Mucosa of descending colon (tissue), 3 donors: ENCODE measurements at regions not wholly inside any gene's neighbourhood (a gene's known extent, or its start where the extent isn't known, plus 50 kb on each side); places are given as distances from the start of the nearest gene placed in this dataset.
A peak's percentile ranks its signal among the peaks of the same experiment; 100 is the strongest.
"Not testable (repeated sequence)": the region's sequence is repeated elsewhere in the genome, so short reads cannot be mapped to it uniquely, and the experiment has no call there.

Experiments
- ATAC-seq: fragments of 200-7000 bp; cut with Tn5 transposase; one replicate; pipeline ENCODE4 v1.9.1; 2020; ENCODE audit warnings: mild to moderate bottlenecking, moderate library complexity
- DNase-seq, 3 donors: peaks; one replicate each; pipeline ENCODE4 v3.0.0-alpha.2; 2020
- H3K36me3 ChIP-seq: fragments of 200-600 bp; one replicate; pipeline ENCODE4 v1.8.0; 2021; ENCODE audit warnings: low read depth, mild to moderate bottlenecking
- H3K4me1 ChIP-seq: fragments of 200-600 bp; one replicate; pipeline ENCODE4 v1.8.0; 2021; ENCODE audit warnings: low read depth, mild to moderate bottlenecking
- H3K4me3 ChIP-seq: fragments of 200-600 bp; one replicate; pipeline ENCODE4 v1.8.0; 2021; ENCODE audit warnings: mild to moderate bottlenecking
- H3K9me3 ChIP-seq: fragments of 200-600 bp; one replicate; pipeline ENCODE4 v1.8.0; 2021; ENCODE audit warnings: mild to moderate bottlenecking
- intact Hi-C, 2 donors: fragments of 100-400 bp; cut with DNase I in 1 of 2; cut with micrococcal nuclease in 1 of 2; formaldehyde crosslinking; loops; one replicate each; pipeline versions ENCODE4 v1.11.0 to v1.11.1; 2022; cut with DNase I, micrococcal nuclease
- TF ChIP-seq, protein P1 (sequence below): fragments of 200-600 bp; IDR thresholded peaks from one replicate; pipeline ENCODE4 v1.8.0; 2022; ENCODE audit warnings: antibody characterized with exemption, mild to moderate bottlenecking
- donor health status: DM: no; HTN: no; CAD: no; lungs with moderate emphysema.
- donor health status: DM: no; HTN: no; CAD: no.
- donor health status: DM: no; HTN: yes; CAD: no.

DNA sequence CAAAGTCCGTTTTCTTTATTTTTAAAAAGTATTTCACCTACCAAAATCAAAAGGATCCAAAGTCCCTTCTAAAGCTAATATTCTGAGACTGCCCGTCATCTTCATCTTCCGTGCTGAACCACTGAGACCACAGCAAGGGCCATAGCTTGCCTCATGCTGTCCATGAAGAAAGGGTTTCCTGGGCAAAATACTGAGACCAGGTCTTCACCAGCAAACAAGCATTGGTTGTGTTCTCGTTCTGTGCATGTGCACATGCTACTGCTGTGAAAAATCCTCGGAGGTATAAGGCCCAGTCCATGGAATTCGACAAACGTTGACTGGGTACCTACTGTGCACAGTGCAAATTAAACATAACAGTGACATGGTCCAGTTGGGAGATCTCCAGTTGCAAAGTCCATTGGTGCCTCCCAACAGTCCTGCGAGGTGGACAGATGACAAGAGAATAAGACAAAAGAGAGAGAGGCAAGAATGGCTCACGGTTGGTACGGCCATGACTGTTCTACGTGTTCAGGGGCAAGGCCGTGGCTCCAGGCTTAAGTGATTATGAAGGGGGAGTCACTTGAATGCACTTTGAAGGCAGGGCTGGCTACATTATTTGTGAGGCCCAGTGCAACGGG lies 192.6 kb upstream of the GLI2 start:
- TF ChIP-seq, protein P1, sequence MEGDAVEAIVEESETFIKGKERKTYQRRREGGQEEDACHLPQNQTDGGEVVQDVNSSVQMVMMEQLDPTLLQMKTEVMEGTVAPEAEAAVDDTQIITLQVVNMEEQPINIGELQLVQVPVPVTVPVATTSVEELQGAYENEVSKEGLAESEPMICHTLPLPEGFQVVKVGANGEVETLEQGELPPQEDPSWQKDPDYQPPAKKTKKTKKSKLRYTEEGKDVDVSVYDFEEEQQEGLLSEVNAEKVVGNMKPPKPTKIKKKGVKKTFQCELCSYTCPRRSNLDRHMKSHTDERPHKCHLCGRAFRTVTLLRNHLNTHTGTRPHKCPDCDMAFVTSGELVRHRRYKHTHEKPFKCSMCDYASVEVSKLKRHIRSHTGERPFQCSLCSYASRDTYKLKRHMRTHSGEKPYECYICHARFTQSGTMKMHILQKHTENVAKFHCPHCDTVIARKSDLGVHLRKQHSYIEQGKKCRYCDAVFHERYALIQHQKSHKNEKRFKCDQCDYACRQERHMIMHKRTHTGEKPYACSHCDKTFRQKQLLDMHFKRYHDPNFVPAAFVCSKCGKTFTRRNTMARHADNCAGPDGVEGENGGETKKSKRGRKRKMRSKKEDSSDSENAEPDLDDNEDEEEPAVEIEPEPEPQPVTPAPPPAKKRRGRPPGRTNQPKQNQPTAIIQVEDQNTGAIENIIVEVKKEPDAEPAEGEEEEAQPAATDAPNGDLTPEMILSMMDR: no peak
- H3K9me3 ChIP-seq: no peaks in the 10 kb centered on the region
- no peak overlapping the region for H3K4me3 ChIP-seq
- intact Hi-C loops: no loop called here
- no peak for ATAC-seq
- no peaks in the 10 kb centered on the region for H3K36me3 ChIP-seq
- no peaks in the 10 kb centered on the region for H3K4me1 ChIP-seq
- no peak for DNase-seq

DNA sequence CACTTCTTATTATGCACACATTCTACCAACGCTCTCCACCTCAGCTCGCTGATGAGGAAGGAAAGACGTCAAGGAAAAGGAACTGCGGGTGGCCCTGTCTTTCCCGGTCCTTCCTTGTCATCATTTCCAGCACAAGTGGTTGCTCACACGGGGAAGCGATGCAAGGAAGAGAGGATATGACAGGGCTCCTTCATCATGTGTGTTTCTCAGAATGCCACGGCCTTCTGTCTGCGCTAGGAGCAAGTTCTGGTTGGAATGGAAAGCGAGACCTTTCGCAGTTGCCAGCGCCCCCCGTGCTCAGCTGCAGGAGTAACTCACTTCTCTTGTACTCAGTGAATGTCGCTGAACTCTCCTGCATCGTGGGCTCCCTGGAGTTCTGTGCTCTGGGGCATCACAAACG lies 191.8 kb upstream of the GLI2 start:
- Histone ChIP-seq H3K4me1 (no peaks in the 10 kb centered on the region), H3K36me3 (no peaks in the 10 kb centered on the region), H3K4me3 (no peak overlapping the region), H3K9me3 (no peaks in the 10 kb centered on the region)
- intact Hi-C loops: no loop called here
- DNase-seq (no peak), ATAC-seq (no peak)
- TF ChIP-seq, protein P1: no peak

DNA sequence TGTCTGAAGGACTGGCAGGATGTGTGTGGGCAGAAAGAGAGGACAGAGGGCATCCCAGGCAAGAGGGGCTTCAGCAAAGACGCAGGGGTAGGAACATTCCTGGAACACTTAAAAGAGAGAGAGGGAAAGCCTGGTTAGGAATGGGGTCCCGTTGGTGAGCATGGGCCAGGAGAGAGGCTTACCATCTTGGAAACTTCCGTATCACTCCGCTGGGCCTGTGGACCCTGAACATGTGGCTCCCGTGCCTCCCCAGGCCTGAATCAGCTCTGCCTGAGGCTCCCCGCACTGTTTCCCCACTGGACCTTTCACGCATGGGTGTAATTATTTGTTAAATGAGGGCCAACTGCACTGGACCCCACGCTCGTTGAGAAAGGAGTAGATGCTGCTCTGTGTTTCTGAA lies 191.1 kb upstream of the GLI2 start:
- no peak for ATAC-seq
- H3K36me3 ChIP-seq: no peaks in the 10 kb centered on the region
- H3K9me3 ChIP-seq: no peaks in the 10 kb centered on the region
- TF ChIP-seq, protein P1: no peak
- intact Hi-C loops: no loop called here
- no peak overlapping the region for H3K4me3 ChIP-seq
- no peak for DNase-seq
- no peaks in the 10 kb centered on the region for H3K4me1 ChIP-seq

DNA sequence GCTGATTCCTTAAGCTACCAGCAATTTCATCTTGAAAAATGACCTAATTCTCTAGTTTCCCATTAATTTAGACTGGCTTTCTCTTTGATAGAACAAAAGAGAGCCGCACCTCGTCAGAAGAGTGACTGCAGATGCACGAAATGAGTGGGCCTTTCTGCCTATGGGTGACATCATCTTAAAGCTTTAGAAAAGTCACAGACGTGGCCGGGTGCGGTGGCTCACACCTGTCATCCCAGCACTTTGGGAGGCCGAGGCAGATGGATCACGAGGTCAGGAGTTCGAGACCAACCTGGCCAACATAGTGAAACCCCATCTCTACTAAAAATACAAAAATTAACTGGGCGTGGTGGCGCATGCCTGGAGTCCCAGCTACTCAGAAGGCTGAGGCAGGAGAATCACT lies 190.7 kb upstream of the GLI2 start:
- H3K9me3 ChIP-seq, H3K4me3 ChIP-seq, intact Hi-C loops, DNase-seq, H3K36me3 ChIP-seq, H3K4me1 ChIP-seq, ATAC-seq: not testable (repeated sequence)

DNA sequence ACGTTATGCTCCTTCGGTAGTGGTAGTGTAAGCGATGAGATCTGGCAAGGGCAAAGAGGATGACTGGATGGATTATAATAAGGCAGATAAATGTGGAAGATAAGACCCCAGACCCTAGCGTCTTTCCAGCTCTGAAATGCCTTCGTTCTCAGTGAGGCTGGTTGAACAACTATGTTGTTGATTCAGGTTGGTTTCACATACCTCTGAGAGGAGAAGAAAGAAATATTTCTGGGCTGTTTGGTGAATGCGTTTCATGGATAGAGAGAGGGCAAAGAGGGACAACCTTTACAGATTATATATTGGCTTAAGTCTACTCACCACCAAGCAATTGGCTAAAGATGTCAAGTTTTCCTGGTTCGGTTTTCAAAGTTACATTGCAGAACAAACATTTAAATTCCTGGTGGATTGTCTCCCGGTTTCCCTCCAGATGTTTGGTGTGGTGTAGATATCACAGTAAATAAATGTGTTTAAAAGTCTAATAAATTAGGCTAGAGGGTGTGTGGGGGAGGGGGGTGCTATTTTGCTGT lies 190.1 kb upstream of the GLI2 start:
- DNase-seq (no peak), ATAC-seq (no peak)
- intact Hi-C loops: no loop called here
- no peaks in the 10 kb centered on the region for H3K4me1 ChIP-seq
- no peaks in the 10 kb centered on the region for H3K9me3 ChIP-seq
- H3K36me3 ChIP-seq: no peaks in the 10 kb centered on the region
- no peak overlapping the region for H3K4me3 ChIP-seq
- TF ChIP-seq, protein P1: no peak

DNA sequence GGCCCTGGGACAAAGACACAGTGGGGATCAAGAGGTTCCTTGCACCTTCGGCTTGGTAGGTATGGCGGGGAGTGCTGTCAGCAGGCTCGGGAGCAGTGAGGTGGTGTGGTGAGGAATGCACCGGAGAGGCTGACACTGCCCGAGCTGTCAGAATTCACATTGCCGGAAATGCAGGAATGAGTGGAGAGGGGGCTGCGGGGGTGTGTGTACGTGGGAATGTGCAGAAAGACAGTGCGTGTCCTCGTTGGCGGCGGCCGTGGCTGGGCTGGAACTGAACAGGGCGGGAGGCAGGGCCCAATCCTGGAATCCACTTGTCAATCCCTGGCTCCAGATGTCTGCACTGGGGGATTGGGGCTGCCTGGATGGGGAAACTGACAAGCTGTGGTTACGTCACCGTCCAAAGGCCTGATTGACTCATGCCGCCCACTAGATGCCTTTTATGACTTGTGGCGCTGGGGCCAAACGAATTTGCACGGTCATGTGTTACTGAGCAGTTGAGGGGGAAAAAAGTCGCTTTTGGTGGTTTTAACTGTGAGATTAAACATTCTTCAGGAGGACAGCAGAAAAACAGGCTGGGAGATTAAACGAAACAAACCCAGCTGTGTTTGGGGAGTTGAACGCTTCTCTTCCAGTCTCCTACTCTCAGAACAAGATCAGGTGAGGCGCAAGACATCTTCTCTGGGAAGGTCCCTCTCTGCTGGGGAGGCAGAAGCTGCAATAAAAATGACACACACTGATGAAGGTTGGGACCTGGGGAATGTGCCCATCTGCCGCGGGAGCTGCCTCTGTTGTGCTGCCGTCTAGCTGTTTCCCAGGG lies 189.4 kb upstream of the GLI2 start:
- Histone ChIP-seq H3K4me1 (no peaks in the 10 kb centered on the region), H3K9me3 (no peaks in the 10 kb centered on the region), H3K4me3 (no peak overlapping the region), H3K36me3 (no peaks in the 10 kb centered on the region)
- TF ChIP-seq, protein P1: no peak
- peak; percentile 25 for ATAC-seq
- peak in 2 of 3 donors; percentile 17 to 37 for DNase-seq
- intact Hi-C loops: no loop called here
